Breast epithelium (tissue), 4 donors: ENCODE measurements at regions not wholly inside any gene's neighbourhood (a gene's known extent, or its start where the extent isn't known, plus 50 kb on each side); places are given as distances from the start of the nearest gene placed in this dataset.
"Not testable (repeated sequence)": the region's sequence is repeated elsewhere in the genome, so short reads cannot be mapped to it uniquely, and the experiment has no call there.

ENCODE experiments used
- DNase-seq, 2 donors: peaks; one replicate each; pipeline ENCODE4 v3.0.0-alpha.2; 2019; ENCODE audit warnings: low spot score in 2 of 2
- H3K27ac ChIP-seq, 2 donors: fragments of 200-600 bp; sonication (generic) in 1 of 2; one replicate each; pipeline ENCODE4 v1.5.1; 2016 to 2019; ENCODE audit warnings: mild to moderate bottlenecking in 1 of 2
- H3K27me3 ChIP-seq, 2 donors: fragments of 200-600 bp; sonication (generic) in 1 of 2; one replicate each; pipeline versions ENCODE4 v1.5.1 to v1.6.0; 2017 to 2019; ENCODE audit warnings: control low read depth in 1 of 2, mild to moderate bottlenecking in 1 of 2
- H3K36me3 ChIP-seq: fragments of 200-600 bp; one replicate; pipeline ENCODE4 v1.5.1; 2019
- H3K4me1 ChIP-seq, 2 donors: fragments of 200-600 bp; sonication (generic); one replicate each; pipeline ENCODE4 v1.5.1; 2016 to 2019; ENCODE audit warnings: control low read depth in 1 of 2
- H3K4me3 ChIP-seq, 3 donors: fragments of 200-600 bp; sonication (generic); 1 replicate in 2 of 3; 2 replicates in 1 of 3; pipeline ENCODE4 v1.5.1; 2016 to 2019; ENCODE audit warnings: mild to moderate bottlenecking in 3 of 3, moderate library complexity in 2 of 3
- H3K9me3 ChIP-seq, 2 donors: fragments of 200-600 bp; sonication (generic) in 1 of 2; one replicate each; pipeline ENCODE4 v1.5.1; 2016 to 2019; ENCODE audit warnings: control low read depth in 1 of 2
- CTCF ChIP-seq, 3 donors: fragments of 450-650 bp; IDR thresholded peaks; one replicate each; pipeline ENCODE4 v1.5.1; 2016 to 2017; ENCODE audit warnings: antibody characterized with exemption in 3 of 3, mild to moderate bottlenecking in 3 of 3, moderate library complexity in 3 of 3
- POLR2A ChIP-seq: fragments of 450-650 bp; IDR thresholded peaks from one replicate; pipeline ENCODE4 v1.6.1; 2016; ENCODE audit warnings: antibody characterized with exemption, mild to moderate bottlenecking, moderate library complexity
- POLR2AphosphoS5 ChIP-seq, 3 donors: sonication (generic); formaldehyde crosslinking; IDR thresholded peaks; one replicate each; pipeline ENCODE4 v1.6.1; 2017; ENCODE audit warnings: antibody characterized with exemption in 3 of 3
- intact Hi-C: fragments of 100-400 bp; cut with DNase I; formaldehyde crosslinking; loops from one replicate; pipeline ENCODE4 v1.15.1; 2023; ENCODE audit warnings: low total_unique reads

DNA sequence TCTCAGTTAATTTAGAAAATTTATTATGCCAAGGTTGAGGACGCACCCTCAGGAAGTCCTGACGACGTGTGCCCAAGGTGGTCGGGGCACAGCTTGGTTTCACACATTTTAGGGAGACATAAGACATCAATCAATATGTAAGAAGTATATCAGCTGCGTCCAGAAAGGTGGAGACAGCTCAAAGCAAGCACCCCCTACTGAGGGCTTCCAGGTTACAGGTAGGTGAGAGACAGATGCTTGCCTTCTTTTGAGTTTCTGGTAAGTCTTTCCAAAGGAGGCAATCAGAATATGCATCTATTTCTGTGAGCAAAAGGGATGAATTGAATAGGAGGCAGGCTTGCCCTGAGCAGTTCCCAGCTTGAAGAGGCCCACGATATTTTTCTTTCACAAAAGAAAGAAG is 614.3 kb downstream of the XPNPEP1 start:
- intact Hi-C loops, result no loop called here
- H3K27me3 ChIP-seq, result no peaks in the 10 kb centered on the region
- no peak for DNase-seq
- no peaks in the 10 kb centered on the region for H3K9me3 ChIP-seq
- no peaks in the 10 kb centered on the region for H3K4me1 ChIP-seq
- no peak overlapping the region for H3K4me3 ChIP-seq
- TF ChIP-seq POLR2A (no peak), POLR2AphosphoS5 (IDR thresholded peaks at IDR 0.05) (no peak), CTCF (IDR thresholded peaks at IDR 0.05) (no peak)
- H3K36me3 ChIP-seq, result no peaks in the 10 kb centered on the region
- no peak overlapping the region for H3K27ac ChIP-seq

GRCh38 chr10:109307102-109307501 is 616.2 kb downstream of the XPNPEP1 start:
- H3K36me3 ChIP-seq, H3K4me1 ChIP-seq, intact Hi-C loops, H3K27ac ChIP-seq, H3K27me3 ChIP-seq, H3K4me3 ChIP-seq, DNase-seq, H3K9me3 ChIP-seq: not testable (repeated sequence)

- TF ChIP-seq POLR2A, result no peak
- TF ChIP-seq POLR2AphosphoS5 (IDR thresholded peaks at IDR 0.05), result no peak
- no peak for TF ChIP-seq CTCF (IDR thresholded peaks at IDR 0.05)
- intact Hi-C loops, result no loop called here
Measured at GRCh38 chr10:109306698-109307097, 616.6 kb downstream of the XPNPEP1 start.

GRCh38 chr10:109287858-109288257 is 635.5 kb downstream of the XPNPEP1 start:
- Histone ChIP-seq H3K4me1 (no peaks in the 10 kb centered on the region), H3K9me3 (no peaks in the 10 kb centered on the region), H3K4me3 (no peak overlapping the region), H3K27me3 (no peaks in the 10 kb centered on the region), H3K36me3 (no peaks in the 10 kb centered on the region), H3K27ac (no peak overlapping the region)
- no peak for DNase-seq
- TF ChIP-seq POLR2AphosphoS5 (IDR thresholded peaks at IDR 0.05) (no peak), CTCF (IDR thresholded peaks at IDR 0.05) (no peak), POLR2A (no peak)
- intact Hi-C loops, result no loop called here

More at GRCh38 chr10:109306698-109307097, 616.6 kb downstream of the XPNPEP1 start:
- DNase-seq, result no peak
- Histone ChIP-seq H3K27me3 (no peaks in the 10 kb centered on the region), H3K9me3 (no peaks in the 10 kb centered on the region), H3K4me3 (no peak overlapping the region), H3K27ac (no peak overlapping the region), H3K36me3 (no peaks in the 10 kb centered on the region), H3K4me1 (no peaks in the 10 kb centered on the region)

DNA sequence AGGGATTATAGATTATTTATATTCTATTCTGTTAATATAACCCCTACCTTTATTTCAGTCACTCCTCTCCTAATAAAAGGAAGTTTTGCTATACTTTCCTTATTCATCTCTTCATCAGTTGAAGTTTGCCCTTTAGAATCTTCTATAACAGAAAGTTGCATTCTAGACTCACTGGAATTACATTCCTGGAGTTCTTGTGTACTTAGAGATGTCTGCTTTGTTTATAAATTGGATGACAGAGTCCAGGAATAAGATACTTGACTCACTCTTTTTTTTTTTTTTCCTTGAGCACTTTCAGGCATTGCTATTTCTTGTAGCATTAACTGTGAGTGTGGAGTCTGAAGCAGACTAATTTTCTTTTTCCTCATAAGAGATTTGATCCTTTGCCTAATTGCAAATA is 640.8 kb downstream of the XPNPEP1 start:
- H3K4me3 ChIP-seq, result no peak overlapping the region
- H3K9me3 ChIP-seq, result no peaks in the 10 kb centered on the region
- TF ChIP-seq CTCF (IDR thresholded peaks at IDR 0.05) (no peak), POLR2A (no peak), POLR2AphosphoS5 (IDR thresholded peaks at IDR 0.05) (no peak)
- no peaks in the 10 kb centered on the region for H3K36me3 ChIP-seq
- no peaks in the 10 kb centered on the region for H3K27me3 ChIP-seq
- H3K27ac ChIP-seq, result no peak overlapping the region
- DNase-seq, result no peak
- no peaks in the 10 kb centered on the region for H3K4me1 ChIP-seq
- intact Hi-C loops, result no loop called here

- no peaks in the 10 kb centered on the region for H3K36me3 ChIP-seq
- no peaks in the 10 kb centered on the region for H3K4me1 ChIP-seq
- H3K27me3 ChIP-seq, result no peaks in the 10 kb centered on the region
- H3K4me3 ChIP-seq, result no peak overlapping the region
- no peak for DNase-seq
- TF ChIP-seq POLR2A (no peak), POLR2AphosphoS5 (IDR thresholded peaks at IDR 0.05) (no peak), CTCF (IDR thresholded peaks at IDR 0.05) (no peak)
- intact Hi-C loops, result no loop called here
- no peaks in the 10 kb centered on the region for H3K9me3 ChIP-seq
- no peak overlapping the region for H3K27ac ChIP-seq
Measured at GRCh38 chr10:109281347-109281746, 642.0 kb downstream of the XPNPEP1 start.
